K562 (cell line): ENCODE measurements at regions not wholly inside any gene's neighbourhood (a gene's known extent, or its start where the extent isn't known, plus 50 kb on each side); places are given as distances from the start of the nearest gene placed in this dataset.

Experiments
- CEBPZ ChIP-seq: fragments of 150-350 bp; IDR thresholded peaks from 2 replicates; pipeline ENCODE4 v1.6.1; 2014; ENCODE audit warnings: low read depth, mild to moderate bottlenecking, low read length, borderline replicate concordance
- CHD4 ChIP-seq: fragments of 200-600 bp; sonication (generic); IDR thresholded peaks from 3 replicates; pipeline ENCODE4 v1.6.1; 2012; ENCODE audit warnings: low read depth, mild to moderate bottlenecking, mixed read lengths, low read length, inconsistent platforms; ENCODE audit not compliant: insufficient read depth, insufficient replicate concordance, poor library complexity, severe bottlenecking
- ELF4 ChIP-seq: fragments of 450-650 bp; formaldehyde crosslinking; IDR thresholded peaks from 2 replicates; pipeline ENCODE4 v1.4.0; 2022; ENCODE audit warnings: missing genetic modification characterization
- EP400 ChIP-seq: fragments of 450-650 bp; IDR thresholded peaks from 2 replicates; pipeline ENCODE4 v1.6.1; 2017; ENCODE audit warnings: antibody characterized with exemption, mild to moderate bottlenecking, moderate library complexity
- FOXP4 ChIP-seq: sonication (generic); formaldehyde crosslinking; IDR thresholded peaks from 2 replicates; pipeline ENCODE4 v1.8.0; 2022; ENCODE audit warnings: mild to moderate bottlenecking, missing genetic modification reagents, borderline replicate concordance
- KAT8 ChIP-seq: fragments of 450-650 bp; IDR thresholded peaks from 2 replicates; pipeline ENCODE4 v1.6.1; 2016; ENCODE audit warnings: low read depth, mild to moderate bottlenecking
- POLR2A ChIP-seq: fragments of 450-650 bp; conservative IDR thresholded peaks from 2 replicates; pipeline ENCODE4 v1.6.1; 2016
- POLR3A ChIP-seq: IDR thresholded peaks from 2 replicates; pipeline ENCODE4 v1.6.1; 2011; ENCODE audit warnings: borderline replicate concordance, mild to moderate bottlenecking, moderate library complexity; ENCODE audit not compliant: insufficient read length, insufficient read depth; ENCODE audit errors: extremely low read depth
- RBM15 ChIP-seq: fragments of 200-400 bp; formaldehyde crosslinking; IDR thresholded peaks from 2 replicates; pipeline ENCODE4 v1.6.1; 2018; ENCODE audit warnings: mild to moderate bottlenecking, low read length, moderate library complexity; ENCODE audit not compliant: insufficient read depth
- SMARCB1 ChIP-seq: IDR thresholded peaks from 2 replicates; pipeline ENCODE4 v1.6.1; 2011; ENCODE audit warnings: improper control_type of control experiment, low read depth; ENCODE audit not compliant: insufficient read length
- TFE3 ChIP-seq: fragments of 450-650 bp; formaldehyde crosslinking; IDR thresholded peaks from 2 replicates; pipeline ENCODE4 v1.4.0; 2020; ENCODE audit warnings: mild to moderate bottlenecking, mixed read lengths
- ZNF174 ChIP-seq: fragments of 250-450 bp; sonication (Bioruptor Pico); IDR thresholded peaks from 2 replicates; pipeline ENCODE4 v1.4.0; 2020; ENCODE audit warnings: mild to moderate bottlenecking
- ZNF24 ChIP-seq: fragments of 450-650 bp; IDR thresholded peaks from 2 replicates; pipeline ENCODE4 v1.6.1; 2016
- ZNF277 ChIP-seq: fragments of 250-450 bp; sonication (Bioruptor Pico); IDR thresholded peaks from 2 replicates; pipeline ENCODE4 v1.8.0; 2022; ENCODE audit warnings: inconsistent platforms, mild to moderate bottlenecking, moderate library complexity, borderline replicate concordance
- ZNF324 ChIP-seq: fragments of 250-450 bp; sonication (Bioruptor Pico); IDR thresholded peaks from 2 replicates; pipeline ENCODE4 v1.4.0; 2020; ENCODE audit warnings: mild to moderate bottlenecking
- ZNF512 ChIP-seq: IDR thresholded peaks from 2 replicates; pipeline ENCODE4 v1.6.1; 2016; ENCODE audit warnings: missing genetic modification characterization, missing compliant biosample characterization
- ZNF695 ChIP-seq: fragments of 450-650 bp; formaldehyde crosslinking; IDR thresholded peaks from 2 replicates; pipeline ENCODE4 v1.4.0; 2020; ENCODE audit warnings: mild to moderate bottlenecking, moderate library complexity

- TF ChIP-seq CEBPZ, result no peak
- no peak for TF ChIP-seq POLR3A
- no peak for TF ChIP-seq ZNF695 (CRISPR knock-in tag)
- TF ChIP-seq ZNF174, result no peak
- TF ChIP-seq FOXP4 (CRISPR knock-in tag), result peak; percentile 30; the same call in 1 of the 2 replicates
- peak; percentile 98 for TF ChIP-seq EP400
- TF ChIP-seq ZNF512 (tag), result no peak
- peak; percentile 41; the same call in 1 of the 2 replicates for TF ChIP-seq ZNF24
- peak; percentile 72 for TF ChIP-seq TFE3
- TF ChIP-seq ZNF324, result no peak
- peak; percentile 88 for TF ChIP-seq POLR2A
- TF ChIP-seq ZNF277, result no peak
- no peak for TF ChIP-seq RBM15
- TF ChIP-seq SMARCB1, result peak; percentile 46
- TF ChIP-seq CHD4, result no peak
- peak; percentile 91 for TF ChIP-seq ELF4 (CRISPR knock-in tag)
- no peak for TF ChIP-seq KAT8
Measured at GRCh38 chr3:194255252-194256039, 95.7 kb downstream of the CPN2 start (continued).
